Occipital lobe (tissue), 1 donor: ENCODE measurements at regions not wholly inside any gene's neighbourhood (a gene's known extent, or its start where the extent isn't known, plus 50 kb on each side); places are given as distances from the start of the nearest gene placed in this dataset.

Experiments used
- DNase-seq: peaks from one replicate; lab custom pipeline; 2025; lab: John Stamatoyannopoulos, UW

GRCh38 chr9:73745598-73745997 lies 593.9 kb downstream of the ANXA1 start:
- no peak for DNase-seq

- no peak for DNase-seq
Measured at GRCh38 chr9:73753171-73753570, 601.5 kb downstream of the ANXA1 start.

- DNase-seq = no peak
Measured at GRCh38 chr9:73761905-73762304, 610.2 kb downstream of the ANXA1 start.

GRCh38 chr9:73773896-73774295 lies 622.2 kb downstream of the ANXA1 start:
- DNase-seq = no peak

DNA sequence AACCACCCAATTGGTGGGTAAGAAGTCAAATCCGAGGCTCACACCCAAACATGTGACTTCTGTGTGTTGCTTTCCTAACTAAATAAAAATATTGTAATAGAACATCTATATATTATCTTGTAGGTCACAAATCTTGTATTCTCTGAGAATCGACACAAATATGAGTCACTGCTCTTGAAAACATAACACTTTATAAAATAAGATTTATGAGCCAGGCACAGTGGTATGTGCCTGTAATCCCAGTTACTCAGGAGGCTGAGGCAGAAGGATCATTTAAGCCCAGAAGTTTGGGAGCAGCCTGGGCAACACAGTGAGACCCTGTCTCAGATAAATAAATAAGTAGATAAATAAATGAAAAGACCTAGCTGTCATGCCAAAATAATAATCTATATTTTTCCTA lies 624.1 kb downstream of the ANXA1 start:
- DNase-seq = no peak

DNA sequence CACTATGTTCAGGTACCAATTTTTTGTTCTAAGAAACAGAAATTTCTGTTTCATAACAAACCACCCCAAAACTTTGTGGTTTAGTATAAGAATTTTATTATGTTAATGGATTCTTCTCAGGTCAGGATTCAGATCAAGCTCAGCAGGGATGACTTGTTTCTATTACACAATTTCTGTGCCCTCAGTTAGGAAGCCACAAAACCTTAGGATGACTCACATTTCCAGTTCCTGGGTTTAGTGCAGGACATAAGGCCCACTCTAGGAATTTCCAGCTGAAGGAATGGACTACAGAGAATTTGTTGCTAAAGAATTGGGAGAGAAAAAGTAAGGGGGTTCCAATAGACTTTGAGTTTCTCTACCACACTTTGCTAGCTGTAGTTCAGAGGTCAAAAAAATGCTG lies 629.3 kb downstream of the ANXA1 start:
- no peak for DNase-seq

DNA sequence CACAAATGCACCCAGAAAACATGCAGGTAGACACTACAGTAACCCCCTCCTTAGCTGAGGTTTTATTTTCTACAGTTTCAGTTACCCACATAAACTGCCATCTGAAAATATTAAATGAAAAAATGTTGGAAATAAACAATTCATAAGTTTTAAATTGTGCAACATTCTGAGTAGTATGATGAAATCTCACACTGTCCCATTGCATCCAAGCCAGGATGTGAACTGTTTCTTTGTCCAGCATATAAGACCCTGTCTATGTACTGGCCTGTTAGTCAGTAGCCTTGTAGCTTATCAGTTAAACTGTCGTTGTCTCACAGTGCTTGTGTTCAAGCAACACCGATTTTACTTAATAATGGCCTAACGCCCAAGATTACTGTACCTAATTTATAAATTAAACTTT lies 630.5 kb downstream of the ANXA1 start:
- DNase-seq = no peak

GRCh38 chr9:73799446-73799845 lies 647.8 kb downstream of the ANXA1 start:
- DNase-seq = no peak

GRCh38 chr9:73805111-73805510 lies 653.4 kb downstream of the ANXA1 start:
- no peak for DNase-seq

GRCh38 chr9:73805853-73806458 lies 654.3 kb downstream of the ANXA1 start:
- no peak for DNase-seq

- DNase-seq = no peak
Measured at GRCh38 chr9:73806876-73807275, 655.2 kb downstream of the ANXA1 start.

DNA sequence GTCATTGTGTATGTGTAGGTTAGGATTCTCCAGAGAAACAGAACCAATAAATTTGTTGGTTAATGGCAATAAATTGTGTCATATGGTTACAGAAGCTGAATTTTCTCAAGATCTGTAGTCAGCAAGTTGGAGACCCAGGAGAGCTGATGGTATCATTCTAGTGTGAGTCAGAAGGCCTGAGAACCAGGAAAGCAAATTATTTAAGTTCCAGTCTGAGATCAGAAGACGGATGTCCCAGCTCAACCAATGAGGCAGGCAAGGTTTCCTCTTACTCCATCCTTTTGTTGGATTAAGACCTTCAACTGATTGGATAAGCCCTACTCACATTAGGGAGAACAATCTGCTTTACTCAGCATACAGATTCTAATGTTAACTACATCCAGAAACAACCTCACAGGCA lies 656.3 kb downstream of the ANXA1 start:
- no peak for DNase-seq

GRCh38 chr9:73810585-73811215 lies 659.0 kb downstream of the ANXA1 start:
- DNase-seq = no peak

GRCh38 chr9:73813546-73813945 lies 661.9 kb downstream of the ANXA1 start:
- no peak for DNase-seq

DNA sequence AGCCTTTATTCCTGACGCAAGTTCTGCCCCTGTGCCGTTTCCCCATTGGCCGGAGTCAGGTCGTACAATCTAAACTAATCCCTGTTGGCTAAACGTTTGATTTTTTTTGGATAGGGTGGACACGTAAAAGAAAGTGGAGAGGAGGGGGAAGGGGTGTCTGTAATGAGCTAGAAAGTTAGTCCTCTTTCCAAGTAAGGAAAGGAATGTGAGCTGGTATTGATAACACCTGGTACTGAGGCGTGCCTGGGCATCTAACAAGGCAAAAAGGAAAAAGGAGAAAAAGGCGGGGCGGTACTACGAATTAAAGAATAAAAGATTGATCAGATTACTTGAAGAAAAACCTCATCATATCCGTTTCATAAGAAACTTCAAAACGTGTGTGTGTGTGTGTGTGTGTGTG lies 665.2 kb downstream of the ANXA1 start:
- no peak for DNase-seq

DNA sequence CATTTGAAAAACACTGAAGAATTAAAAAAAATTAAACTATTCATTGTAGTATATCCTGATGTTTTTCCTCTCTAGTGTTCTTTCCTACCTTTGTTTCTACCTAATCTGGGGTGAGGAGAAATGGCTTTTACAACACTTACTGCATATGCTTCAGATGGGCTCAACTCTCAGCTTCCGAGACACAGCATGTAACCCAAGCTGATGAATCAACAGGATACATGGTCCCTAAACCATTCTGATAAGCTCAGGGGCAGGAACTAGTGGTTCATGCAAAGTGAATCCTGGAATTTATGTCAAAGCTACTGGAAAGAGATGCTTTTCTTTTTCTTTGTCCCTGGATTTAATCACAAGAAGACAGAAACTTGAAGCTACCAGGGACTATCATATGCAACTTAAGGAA lies 672.5 kb upstream of the RORB start:
- DNase-seq = no peak

GRCh38 chr9:73838871-73839270 lies 658.3 kb upstream of the RORB start:
- no peak for DNase-seq

DNA sequence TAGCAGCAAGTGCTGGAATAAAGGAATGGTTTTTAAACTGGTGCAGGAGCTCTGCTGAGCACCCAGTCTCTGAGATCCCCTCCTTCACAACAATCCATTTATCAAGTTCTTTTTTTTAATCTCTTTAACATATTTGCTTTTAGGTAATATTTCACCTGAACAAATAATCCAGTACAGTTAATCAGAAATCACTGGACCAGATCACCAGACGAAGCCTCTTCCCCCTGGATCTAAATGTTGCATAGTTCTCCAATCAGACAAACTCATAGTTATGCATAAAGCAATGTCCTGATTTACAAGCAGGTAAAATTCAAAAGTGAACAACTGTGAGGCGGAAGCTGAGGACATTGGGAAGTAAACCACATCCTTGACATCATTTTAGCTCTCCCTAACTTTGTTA lies 657.7 kb upstream of the RORB start:
- DNase-seq = no peak

GRCh38 chr9:73841018-73841417 lies 656.1 kb upstream of the RORB start:
- DNase-seq = no peak

GRCh38 chr9:73844135-73844534 lies 653.0 kb upstream of the RORB start:
- DNase-seq = no peak

GRCh38 chr9:73845539-73845938 lies 651.6 kb upstream of the RORB start:
- DNase-seq = no peak

- DNase-seq = no peak
Measured at GRCh38 chr9:73845954-73846690, 651.0 kb upstream of the RORB start.

DNA sequence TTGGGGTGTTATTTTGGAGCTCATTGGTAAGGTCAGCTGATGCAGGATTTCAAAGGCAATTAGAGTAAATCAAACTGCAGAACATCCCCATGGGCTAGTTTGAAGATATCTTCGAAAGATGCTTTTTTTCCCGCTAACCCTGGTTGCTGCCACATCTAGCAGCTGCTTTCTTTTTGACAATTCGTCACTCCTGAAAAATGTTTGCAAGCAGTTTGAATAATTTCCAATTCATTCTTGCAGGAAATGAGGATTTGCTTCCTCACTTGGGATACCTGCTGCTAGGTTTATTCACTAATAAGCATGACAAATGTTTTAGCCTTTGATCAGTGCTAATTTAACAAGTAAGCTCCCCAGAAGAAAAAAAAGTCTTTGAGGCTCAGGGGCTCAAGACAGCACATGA lies 649.6 kb upstream of the RORB start:
- no peak for DNase-seq
